ENCODE measurements at regions not wholly inside any gene's neighbourhood (a gene's known extent, or its start where the extent isn't known, plus 50 kb on each side); places are given as distances from the start of the nearest gene placed in this dataset.
A peak's percentile ranks its signal among the peaks of the same experiment; 100 is the strongest.

- no peak for DNase-seq
These were observed 1377.5 kb upstream of the FLRT2 start for GRCh38 chr14:84152452-84152851.

- no peak for DNase-seq
These were observed 1367.3 kb upstream of the FLRT2 start for GRCh38 chr14:84162633-84163032.

- DNase-seq, result no peak
These were observed 1362.9 kb upstream of the FLRT2 start for GRCh38 chr14:84167026-84167425.

- no peak for DNase-seq
These were observed 1349.6 kb upstream of the FLRT2 start for GRCh38 chr14:84180336-84180735.

- no peak for DNase-seq
These were observed 1348.9 kb upstream of the FLRT2 start for GRCh38 chr14:84181072-84181471.

- no peak for DNase-seq
These were observed 1334.4 kb upstream of the FLRT2 start for GRCh38 chr14:84195514-84195913.

GRCh38 chr14:84197704-84198103 is 1332.2 kb upstream of the FLRT2 start:
- no peak for DNase-seq

- no peak for DNase-seq
These were observed 1327.5 kb upstream of the FLRT2 start for GRCh38 chr14:84202486-84202885.

- DNase-seq, result no peak
These were observed 1326.0 kb upstream of the FLRT2 start for GRCh38 chr14:84203896-84204295.

- DNase-seq, result no peak
These were observed 1321.5 kb upstream of the FLRT2 start for GRCh38 chr14:84208451-84208850.

- no peak for DNase-seq
These were observed 1320.9 kb upstream of the FLRT2 start for GRCh38 chr14:84209031-84209430.

- no peak for DNase-seq
These were observed 1312.9 kb upstream of the FLRT2 start for GRCh38 chr14:84217066-84217465.

- DNase-seq, result no peak
These were observed 1304.7 kb upstream of the FLRT2 start for GRCh38 chr14:84225268-84225667.

GRCh38 chr14:84228702-84229101 is 1301.2 kb upstream of the FLRT2 start:
- DNase-seq, result no peak

- no peak for DNase-seq
These were observed 1295.7 kb upstream of the FLRT2 start for GRCh38 chr14:84234281-84234680.

- no peak for DNase-seq
These were observed 1293.7 kb upstream of the FLRT2 start for GRCh38 chr14:84236290-84236689.

- no peak for DNase-seq
These were observed 1292.1 kb upstream of the FLRT2 start for GRCh38 chr14:84237881-84238280.

GRCh38 chr14:84247693-84248092 is 1282.3 kb upstream of the FLRT2 start:
- no peak for DNase-seq

- peak; percentile 5 for DNase-seq
These were observed 1279.1 kb upstream of the FLRT2 start for GRCh38 chr14:84250893-84251292.

- DNase-seq, result no peak
These were observed 1278.4 kb upstream of the FLRT2 start for GRCh38 chr14:84251411-84252115.

- no peak for DNase-seq
These were observed 1277.2 kb upstream of the FLRT2 start for GRCh38 chr14:84252706-84253105.

- DNase-seq, result no peak
These were observed 1276.6 kb upstream of the FLRT2 start for GRCh38 chr14:84253326-84253725.

- DNase-seq, result no peak
These were observed 1275.7 kb upstream of the FLRT2 start for GRCh38 chr14:84254290-84254689.

GRCh38 chr14:84262932-84263331 is 1267.0 kb upstream of the FLRT2 start:
- no peak for DNase-seq

GRCh38 chr14:84272290-84272721 is 1257.6 kb upstream of the FLRT2 start:
- DNase-seq, result no peak
